Osteoblast (primary cell): ENCODE measurements at regions not wholly inside any gene's neighbourhood (a gene's known extent, or its start where the extent isn't known, plus 50 kb on each side); places are given as distances from the start of the nearest gene placed in this dataset.

Source experiments
- DNase-seq: peaks from one replicate; pipeline ENCODE4 v3.0.0; 2011; ENCODE audit warnings: low spot score, mixed read lengths; ENCODE audit not compliant: insufficient read length; ENCODE audit errors: missing footprints
- H2AFZ ChIP-seq: 2 replicates; pipeline ENCODE4 v1.6.0; 2011; ENCODE audit warnings: mild to moderate bottlenecking, low read length
- H3K27ac ChIP-seq: 2 replicates; pipeline ENCODE4 v1.5.1; 2011; ENCODE audit warnings: mild to moderate bottlenecking, low read depth, low read length, moderate library complexity
- H3K27me3 ChIP-seq: 2 replicates; pipeline ENCODE4 v1.6.0; 2012; ENCODE audit warnings: mild to moderate bottlenecking, control low read depth, inconsistent platforms, low read length, moderate library complexity; ENCODE audit not compliant: insufficient read depth
- H3K36me3 ChIP-seq: 2 replicates; pipeline ENCODE4 v1.5.1; 2011; ENCODE audit warnings: mild to moderate bottlenecking, low read length, control low read depth, moderate library complexity; ENCODE audit not compliant: insufficient read depth
- H3K4me1 ChIP-seq: 2 replicates; pipeline ENCODE4 v1.5.1; 2011; ENCODE audit warnings: mild to moderate bottlenecking, low read length, control low read depth, moderate library complexity; ENCODE audit not compliant: insufficient read depth
- H3K4me2 ChIP-seq: 2 replicates; pipeline ENCODE4 v1.6.0; 2011; ENCODE audit warnings: mild to moderate bottlenecking, low read length; ENCODE audit not compliant: insufficient read depth
- H3K4me3 ChIP-seq: fragments of 200-600 bp; sonication (generic); 3 replicates; pipeline ENCODE4 v1.5.1; 2012; ENCODE audit warnings: mild to moderate bottlenecking, low read length, inconsistent platforms; ENCODE audit not compliant: insufficient read depth
- H3K79me2 ChIP-seq: 2 replicates; pipeline ENCODE4 v1.6.0; 2012; ENCODE audit warnings: mild to moderate bottlenecking, low read length, control low read depth, inconsistent platforms; ENCODE audit not compliant: insufficient read depth
- H3K9me3 ChIP-seq: 2 replicates; pipeline ENCODE4 v1.5.1; 2011; ENCODE audit warnings: low read depth, low read length, control low read depth
- H4K20me1 ChIP-seq: 2 replicates; pipeline ENCODE4 v1.6.0; 2012; ENCODE audit warnings: mild to moderate bottlenecking, low read length, control low read depth; ENCODE audit not compliant: insufficient read depth
- TF ChIP-seq, protein P1 (sequence below): IDR thresholded peaks from 2 replicates; pipeline ENCODE4 v1.5.1; 2011; ENCODE audit warnings: mild to moderate bottlenecking, low read depth, low read length, moderate library complexity; ENCODE audit errors: extremely low read depth

DNA sequence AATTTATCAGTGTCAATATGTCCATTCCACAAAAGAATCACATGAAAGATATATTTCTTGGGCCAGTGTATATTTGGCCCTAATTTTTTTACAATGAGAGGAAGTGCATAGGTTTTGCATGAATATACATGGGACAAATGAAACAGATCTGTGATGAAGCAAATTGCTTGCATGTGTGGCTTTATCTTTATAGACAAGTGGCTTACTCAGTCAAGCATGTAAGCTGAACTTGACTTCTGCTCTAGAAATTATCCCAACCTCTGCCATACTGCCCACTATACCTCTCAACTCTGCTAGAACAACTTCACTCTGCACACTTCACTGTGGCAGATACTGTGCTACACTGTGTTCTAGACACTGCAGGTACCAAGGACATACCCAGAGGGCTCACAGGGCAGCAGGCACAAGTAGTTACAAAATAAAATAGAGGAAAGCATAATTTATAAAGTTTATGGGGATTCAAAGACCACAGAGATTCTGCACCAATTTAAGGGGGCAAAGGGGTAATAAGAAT is 349.2 kb upstream of the HSF2 start:
- Histone ChIP-seq H3K4me3 (no peak overlapping the region), H4K20me1 (no peaks in the 10 kb centered on the region), H3K36me3 (no peaks in the 10 kb centered on the region), H3K79me2 (no peaks in the 10 kb centered on the region), H3K27me3 (no peaks in the 10 kb centered on the region), H3K4me2 (no peak overlapping the region), H2AFZ (no peak overlapping the region), H3K27ac (no peak overlapping the region), H3K9me3 (no peaks in the 10 kb centered on the region), H3K4me1 (no peaks in the 10 kb centered on the region)
- TF ChIP-seq, protein P1, sequence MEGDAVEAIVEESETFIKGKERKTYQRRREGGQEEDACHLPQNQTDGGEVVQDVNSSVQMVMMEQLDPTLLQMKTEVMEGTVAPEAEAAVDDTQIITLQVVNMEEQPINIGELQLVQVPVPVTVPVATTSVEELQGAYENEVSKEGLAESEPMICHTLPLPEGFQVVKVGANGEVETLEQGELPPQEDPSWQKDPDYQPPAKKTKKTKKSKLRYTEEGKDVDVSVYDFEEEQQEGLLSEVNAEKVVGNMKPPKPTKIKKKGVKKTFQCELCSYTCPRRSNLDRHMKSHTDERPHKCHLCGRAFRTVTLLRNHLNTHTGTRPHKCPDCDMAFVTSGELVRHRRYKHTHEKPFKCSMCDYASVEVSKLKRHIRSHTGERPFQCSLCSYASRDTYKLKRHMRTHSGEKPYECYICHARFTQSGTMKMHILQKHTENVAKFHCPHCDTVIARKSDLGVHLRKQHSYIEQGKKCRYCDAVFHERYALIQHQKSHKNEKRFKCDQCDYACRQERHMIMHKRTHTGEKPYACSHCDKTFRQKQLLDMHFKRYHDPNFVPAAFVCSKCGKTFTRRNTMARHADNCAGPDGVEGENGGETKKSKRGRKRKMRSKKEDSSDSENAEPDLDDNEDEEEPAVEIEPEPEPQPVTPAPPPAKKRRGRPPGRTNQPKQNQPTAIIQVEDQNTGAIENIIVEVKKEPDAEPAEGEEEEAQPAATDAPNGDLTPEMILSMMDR, result no peak
- no peak for DNase-seq

DNA sequence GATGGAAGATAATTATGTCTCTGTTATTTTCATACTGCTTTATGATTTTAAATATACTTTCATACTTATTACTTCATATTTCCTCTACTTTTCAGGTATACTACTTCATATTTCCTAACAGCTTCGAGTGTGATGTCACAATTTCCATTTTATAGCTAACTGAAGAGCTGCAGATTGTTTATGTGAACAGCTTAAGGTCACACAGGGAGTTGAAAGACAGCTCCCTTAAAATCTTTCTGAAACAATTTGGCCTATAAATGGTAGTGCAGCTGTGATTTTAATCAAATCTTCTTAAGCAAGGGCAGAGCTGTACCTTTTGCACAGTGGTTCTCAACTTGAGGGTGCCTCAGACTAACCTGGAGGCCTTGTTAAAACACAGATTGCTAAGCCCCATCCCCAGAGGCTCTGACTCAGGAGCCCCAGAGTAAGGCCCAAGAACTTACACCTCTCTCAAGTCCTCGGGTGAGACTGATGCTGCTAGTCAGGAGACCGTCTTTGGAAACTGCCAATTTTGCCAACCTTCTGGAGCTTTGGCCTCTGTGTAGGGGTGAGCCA is 347.0 kb upstream of the HSF2 start:
- TF ChIP-seq, protein P1, result no peak
- Histone ChIP-seq H3K4me3 (no peak overlapping the region), H3K27ac (no peak overlapping the region), H4K20me1 (no peaks in the 10 kb centered on the region), H3K4me2 (no peak overlapping the region), H3K27me3 (peaks cover 2% of the 10 kb centered on the region), H3K36me3 (no peaks in the 10 kb centered on the region), H3K4me1 (no peaks in the 10 kb centered on the region), H3K9me3 (no peaks in the 10 kb centered on the region), H2AFZ (no peak overlapping the region), H3K79me2 (no peaks in the 10 kb centered on the region)
- no peak for DNase-seq

DNA sequence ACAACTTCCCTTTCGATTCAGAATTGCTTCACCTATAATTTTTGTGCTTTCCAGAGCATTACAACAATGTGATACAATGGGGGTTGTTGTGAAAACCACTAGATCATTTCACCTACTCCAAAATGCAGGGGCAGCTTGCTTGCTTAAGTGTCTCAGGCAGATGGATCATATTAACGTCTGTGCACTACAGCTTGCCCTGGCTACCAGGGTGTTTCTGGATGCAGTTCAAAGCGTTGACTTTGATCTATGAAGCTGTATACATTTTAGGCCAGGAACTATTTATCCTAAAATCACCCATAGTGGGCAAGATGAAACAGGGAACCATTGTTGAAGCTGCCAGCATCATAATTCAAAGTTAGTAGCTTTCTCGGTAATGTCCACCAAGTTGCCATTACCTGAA is 339.5 kb upstream of the HSF2 start:
- no peak for DNase-seq
- no peaks in the 10 kb centered on the region for H3K4me1 ChIP-seq
- no peak overlapping the region for H3K4me2 ChIP-seq
- peaks cover 2% of the 10 kb centered on the region for H3K27me3 ChIP-seq
- TF ChIP-seq, protein P1, result no peak
- H3K36me3 ChIP-seq, result no peaks in the 10 kb centered on the region
- H2AFZ ChIP-seq, result peak overlapping the region; percentile 10
- H3K4me3 ChIP-seq, result no peak overlapping the region
- H4K20me1 ChIP-seq, result no peaks in the 10 kb centered on the region
- no peak overlapping the region for H3K27ac ChIP-seq
- H3K9me3 ChIP-seq, result no peaks in the 10 kb centered on the region
- no peaks in the 10 kb centered on the region for H3K79me2 ChIP-seq

DNA sequence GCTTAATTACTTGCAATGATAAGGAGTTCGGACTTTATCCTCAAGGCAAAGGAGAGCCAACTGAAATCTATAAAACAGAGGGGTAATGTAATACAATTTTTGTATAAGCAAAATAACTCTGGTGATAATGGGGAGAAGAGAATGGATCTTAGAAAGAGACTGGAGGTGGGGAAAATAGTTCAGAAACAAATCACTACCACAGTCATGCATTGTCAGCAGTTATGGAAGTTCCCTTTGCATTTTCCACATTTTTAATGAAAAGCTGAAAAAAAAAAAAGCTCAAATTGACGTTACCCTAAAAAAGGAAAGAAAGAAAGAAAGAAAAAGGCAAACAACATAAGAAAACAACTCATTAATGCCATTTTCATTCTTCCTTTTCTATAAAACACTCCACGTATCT is 337.6 kb upstream of the HSF2 start:
- TF ChIP-seq, protein P1, result no peak
- Histone ChIP-seq H3K27ac (no peak overlapping the region), H2AFZ (peak overlapping the region; percentile 32), H3K27me3 (peaks cover under 1% of the 10 kb centered on the region), H3K4me1 (no peaks in the 10 kb centered on the region), H3K4me2 (no peak overlapping the region), H3K4me3 (no peak overlapping the region), H3K9me3 (no peaks in the 10 kb centered on the region), H3K36me3 (no peaks in the 10 kb centered on the region), H3K79me2 (no peaks in the 10 kb centered on the region), H4K20me1 (no peaks in the 10 kb centered on the region)
- DNase-seq, result no peak
